ENCODE measurements at regions not wholly inside any gene's neighbourhood (a gene's known extent, or its start where the extent isn't known, plus 50 kb on each side); places are given as distances from the start of the nearest gene placed in this dataset.

DNA sequence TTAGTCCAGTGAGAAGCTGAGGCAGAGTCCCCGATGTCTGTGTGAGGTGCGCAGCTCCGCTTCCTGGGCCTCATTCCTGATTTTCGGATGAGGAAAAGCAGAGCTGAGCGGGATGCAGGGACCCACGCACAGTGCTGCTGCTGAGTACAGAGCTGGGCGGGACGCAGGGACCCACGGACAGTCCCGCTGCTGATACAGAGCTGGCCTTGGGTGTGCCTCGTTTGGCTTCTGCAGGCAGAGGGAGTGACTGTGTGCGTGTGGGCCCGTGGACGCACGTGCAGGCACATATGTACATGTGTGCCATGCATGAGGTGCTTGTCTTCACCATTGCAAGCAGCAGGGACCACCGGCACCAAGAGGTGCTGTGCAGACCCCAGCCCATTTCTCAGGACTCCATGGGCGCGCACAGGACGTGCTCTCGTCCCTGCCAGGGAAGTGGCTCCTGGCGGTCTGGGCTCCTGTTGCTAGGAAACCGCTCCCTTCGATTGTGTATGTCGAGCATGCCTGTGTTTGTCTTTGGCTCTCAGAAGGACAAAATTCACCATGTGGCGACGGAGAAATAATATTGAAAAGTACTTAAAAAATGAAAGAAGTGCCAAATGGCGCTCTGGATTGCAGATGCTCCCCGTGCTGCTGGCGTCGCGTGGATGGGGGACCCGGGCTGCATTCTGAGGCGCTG lies 303.8 kb upstream of the MKI67 start:
- DNase-seq, result no peak

- DNase-seq, result no peak
These were observed 304.9 kb upstream of the MKI67 start for GRCh38 chr10:128431083-128431482.

DNA sequence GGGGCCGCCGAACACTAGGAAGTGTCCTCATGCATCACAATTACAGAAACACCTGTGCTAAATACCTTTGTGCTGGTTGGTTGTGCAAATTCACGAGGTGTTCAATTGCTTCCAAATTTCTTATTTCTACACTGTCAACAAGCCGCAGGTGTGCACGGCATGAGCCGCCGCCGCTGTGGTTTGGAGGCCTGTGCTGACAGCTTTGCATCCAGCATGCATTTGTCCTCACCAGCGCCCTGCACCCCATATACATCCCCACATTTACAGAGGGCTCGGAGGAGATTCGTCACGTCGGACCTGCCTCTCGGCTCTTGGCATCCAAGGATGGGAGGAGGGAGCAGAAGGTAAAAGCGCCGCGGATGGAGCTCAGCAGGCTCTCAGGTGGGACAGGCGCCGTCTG lies 305.3 kb upstream of the MKI67 start:
- no peak for DNase-seq

DNA sequence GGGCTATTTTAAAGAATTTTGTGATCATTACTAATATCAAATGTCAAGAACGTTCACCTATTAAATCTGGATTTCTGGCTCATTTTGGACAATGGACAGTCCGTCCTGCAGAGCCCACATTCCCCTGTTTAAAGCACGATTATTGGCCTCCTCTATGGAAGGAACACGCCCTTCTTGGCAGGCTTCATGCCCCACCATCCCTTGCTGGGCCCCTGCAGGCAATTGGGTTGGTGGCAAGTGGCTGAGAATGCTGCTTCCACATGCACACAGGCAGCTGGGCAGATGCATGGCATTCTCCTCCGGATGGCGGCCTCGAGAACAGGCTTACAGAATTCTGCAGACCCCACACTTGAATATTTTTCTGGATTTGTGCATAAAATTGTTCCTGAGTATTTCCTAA lies 305.8 kb upstream of the MKI67 start:
- DNase-seq, result no peak

DNA sequence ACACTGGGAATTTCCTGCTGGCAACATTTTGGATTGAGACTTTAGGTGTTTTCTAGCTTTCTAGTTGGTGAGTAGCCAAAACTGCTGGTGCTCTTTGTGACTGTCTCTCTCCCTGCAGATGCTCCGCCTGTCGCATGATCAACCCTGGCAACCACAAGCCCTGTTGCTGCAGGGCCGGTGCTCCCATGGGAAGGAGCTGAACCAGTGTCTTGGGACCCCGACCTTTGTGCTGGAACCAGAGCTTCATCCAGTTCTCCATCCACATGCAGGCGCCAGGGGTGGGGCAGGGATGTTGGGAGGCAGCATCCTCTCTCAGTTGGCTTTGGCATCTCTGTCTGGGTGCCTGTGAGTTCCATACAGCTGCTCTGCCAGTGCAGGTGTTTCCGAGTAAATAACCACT lies 306.2 kb upstream of the MKI67 start:
- DNase-seq, result no peak

- no peak for DNase-seq
These were observed 309.6 kb upstream of the MKI67 start for GRCh38 chr10:128435811-128436210.

- DNase-seq, result no peak
These were observed 311.6 kb upstream of the MKI67 start for GRCh38 chr10:128437786-128438345.

DNA sequence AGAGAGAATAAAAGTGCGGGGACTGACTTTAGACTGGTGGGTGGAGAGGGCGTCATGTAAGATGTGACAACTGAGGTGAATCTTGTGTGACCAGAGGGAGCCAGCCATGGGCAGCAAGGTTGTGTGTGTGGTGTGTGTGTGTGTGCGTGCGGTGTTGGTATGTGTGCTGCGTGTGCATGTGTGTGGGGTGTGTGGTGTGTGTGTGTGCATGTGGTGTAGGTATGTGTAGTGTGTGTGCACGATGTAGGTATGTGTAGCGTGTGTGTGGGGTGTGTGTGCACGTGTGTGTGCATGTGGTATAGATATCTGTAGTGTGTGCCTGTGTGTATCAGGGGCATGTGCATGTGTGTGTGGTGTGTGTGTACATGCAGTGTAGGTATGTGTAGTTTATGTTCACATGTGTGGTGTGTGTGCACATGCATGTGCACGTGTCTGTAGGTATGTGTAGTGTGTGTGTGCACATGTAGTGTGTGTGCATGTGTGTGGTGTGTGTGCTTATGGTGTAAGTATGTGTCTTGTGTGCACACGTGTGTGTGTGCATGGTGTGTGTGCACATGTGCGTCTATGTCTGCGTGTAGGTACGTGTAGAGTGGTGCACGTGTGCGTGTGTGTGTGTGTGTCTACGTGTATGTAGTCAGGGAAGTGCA lies 312.3 kb upstream of the MKI67 start:
- no peak for DNase-seq

DNA sequence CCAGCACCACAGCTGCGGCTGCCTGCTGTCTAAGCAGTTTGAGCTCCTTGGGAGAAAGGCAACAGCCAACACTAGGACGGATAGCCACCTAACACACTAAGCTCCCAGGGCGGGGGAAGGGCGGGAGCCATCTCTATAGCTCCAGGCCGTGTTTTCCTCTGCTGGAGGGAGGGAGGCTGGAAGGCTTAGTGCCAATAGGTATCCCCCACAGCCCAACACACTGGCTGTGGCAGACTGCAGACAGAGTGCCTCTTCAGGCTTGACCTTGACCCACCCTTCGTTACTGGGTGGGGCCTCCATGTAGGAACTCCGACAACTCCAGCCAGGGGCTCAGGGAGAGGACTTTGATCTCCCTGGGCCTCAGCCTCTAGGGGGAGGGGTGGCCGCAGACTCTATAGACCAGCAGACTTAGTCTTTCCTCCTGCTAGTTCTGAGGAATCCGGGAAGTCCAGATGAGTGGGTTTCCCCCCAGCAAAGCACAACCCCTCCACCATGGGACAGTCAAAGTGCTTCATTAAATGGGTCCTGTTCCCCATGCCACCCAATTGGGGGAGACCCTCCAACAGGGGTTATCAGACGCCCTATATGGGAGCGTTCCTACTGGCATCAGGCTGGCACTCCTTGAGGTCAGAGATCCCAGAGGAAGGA lies 314.4 kb upstream of the MKI67 start:
- DNase-seq, result no peak

DNA sequence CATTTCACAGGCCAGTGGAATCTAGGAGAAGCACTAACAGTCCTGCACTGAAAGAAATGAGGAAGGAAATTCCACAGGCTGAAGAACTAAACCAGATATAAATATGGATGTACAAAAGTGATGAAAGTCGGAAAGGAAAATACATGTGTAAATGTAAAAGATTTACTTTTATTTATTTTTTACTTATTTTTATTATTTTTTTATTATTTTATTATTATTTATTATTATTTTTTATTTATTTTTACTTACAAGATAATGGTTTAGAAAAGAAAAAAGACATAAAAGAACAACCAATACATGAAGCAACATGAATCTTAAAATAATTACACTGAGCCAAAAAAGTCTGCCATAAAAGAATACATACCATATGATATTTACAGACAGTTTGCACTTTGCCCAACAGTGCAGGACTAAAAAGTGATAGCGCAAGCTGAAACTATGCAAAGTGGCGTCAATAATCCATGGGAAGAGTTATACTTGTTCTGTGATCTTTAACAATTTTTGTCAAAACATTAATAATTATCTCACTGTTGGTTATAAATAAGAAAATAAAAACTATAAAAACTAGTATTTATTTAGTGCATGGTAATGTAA lies 317.8 kb upstream of the MKI67 start:
- no peak for DNase-seq

- DNase-seq, result no peak
These were observed 322.6 kb upstream of the MKI67 start for GRCh38 chr10:128448796-128449195.

- no peak for DNase-seq
These were observed 325.7 kb upstream of the MKI67 start for GRCh38 chr10:128451879-128452278.

- DNase-seq, result no peak
These were observed 330.0 kb upstream of the MKI67 start for GRCh38 chr10:128456271-128456670.

GRCh38 chr10:128457136-128457535 lies 330.9 kb upstream of the MKI67 start:
- no peak for DNase-seq

GRCh38 chr10:128461991-128462390 lies 335.8 kb upstream of the MKI67 start:
- no peak for DNase-seq

DNA sequence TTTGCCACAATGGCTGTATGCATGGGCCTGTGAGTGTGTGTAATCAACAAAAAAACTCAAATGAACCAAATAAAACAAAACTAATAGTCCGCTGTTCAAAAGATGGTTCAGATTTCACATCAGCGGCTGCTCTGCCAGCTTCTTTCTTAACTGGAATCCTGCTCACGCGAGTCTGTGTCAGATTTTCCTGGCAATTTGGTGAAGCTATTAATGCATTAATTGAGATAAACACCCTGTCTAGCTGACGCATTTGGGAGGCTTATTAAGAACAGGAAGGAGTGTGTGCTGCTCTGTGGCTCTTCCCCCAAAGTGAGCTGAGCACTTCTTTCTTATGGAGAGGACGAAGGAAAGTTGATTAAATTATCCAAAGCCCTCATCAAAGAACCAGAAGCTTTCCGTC lies 336.6 kb upstream of the MKI67 start:
- DNase-seq, result no peak

- no peak for DNase-seq
These were observed 338.0 kb upstream of the MKI67 start for GRCh38 chr10:128463991-128464760.

DNA sequence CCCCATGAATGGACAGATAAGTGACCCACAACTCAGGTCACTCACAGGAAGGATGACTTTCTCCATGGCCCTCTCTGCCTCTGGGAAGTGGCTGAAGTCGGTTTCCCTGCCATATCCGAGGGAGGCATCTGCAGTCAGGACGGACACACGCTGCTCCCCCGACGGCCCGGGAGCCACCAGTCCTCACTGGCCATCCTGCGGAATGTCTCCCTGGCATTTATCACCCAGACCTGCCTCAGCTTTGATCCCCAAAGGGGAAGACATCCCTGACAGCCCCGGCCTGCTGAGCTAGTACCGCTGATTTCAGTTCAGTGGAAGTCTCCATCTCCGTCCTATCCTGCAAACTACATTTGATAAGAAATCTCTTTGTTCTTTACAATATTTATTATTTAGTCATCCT lies 339.5 kb upstream of the MKI67 start:
- no peak for DNase-seq

DNA sequence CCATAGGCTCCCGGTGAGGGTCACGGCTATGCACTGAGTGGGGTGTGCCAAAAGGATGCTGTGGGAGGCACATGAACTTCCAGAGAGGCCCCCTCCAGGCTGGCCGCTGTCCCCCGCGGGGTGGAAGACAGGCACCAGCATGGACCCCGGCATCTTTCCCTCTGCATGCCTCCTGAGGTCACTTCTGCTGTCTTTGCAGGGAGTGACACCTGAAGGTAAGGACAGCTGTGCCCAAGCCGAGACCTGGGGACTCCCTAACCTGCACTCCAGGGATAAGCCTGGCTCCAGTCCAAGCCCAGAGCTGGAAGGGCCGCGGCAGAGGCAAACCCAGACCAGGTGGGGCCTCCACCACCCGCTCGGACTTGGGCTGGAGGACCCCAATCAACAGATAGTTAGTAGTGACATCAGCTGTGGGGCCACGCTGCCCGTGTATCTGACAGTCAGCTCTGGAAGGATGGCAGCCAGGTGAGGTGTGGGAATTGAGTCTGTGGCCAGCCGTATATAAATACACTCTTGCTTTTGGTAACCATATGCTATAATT lies 340.7 kb upstream of the MKI67 start:
- DNase-seq, result no peak

DNA sequence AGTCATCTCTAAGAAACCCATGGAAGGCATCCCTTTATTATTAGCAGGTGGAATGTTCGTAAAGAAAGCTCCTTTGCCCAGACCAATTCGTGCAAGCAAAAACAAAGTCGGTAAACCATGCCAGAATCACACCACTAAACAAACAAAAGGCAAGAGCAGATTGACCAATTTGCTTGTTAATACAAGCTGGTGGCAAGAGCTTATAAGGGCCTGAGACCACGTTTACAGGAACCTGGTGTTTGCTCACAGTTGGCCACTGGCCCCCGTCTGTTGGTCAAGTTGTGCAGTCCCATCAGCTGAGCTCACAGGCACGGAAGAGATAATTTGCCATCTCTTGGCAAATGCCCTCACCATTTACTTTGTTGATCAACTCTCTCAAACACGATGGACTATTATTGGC lies 342.2 kb upstream of the MKI67 start:
- DNase-seq, result no peak

DNA sequence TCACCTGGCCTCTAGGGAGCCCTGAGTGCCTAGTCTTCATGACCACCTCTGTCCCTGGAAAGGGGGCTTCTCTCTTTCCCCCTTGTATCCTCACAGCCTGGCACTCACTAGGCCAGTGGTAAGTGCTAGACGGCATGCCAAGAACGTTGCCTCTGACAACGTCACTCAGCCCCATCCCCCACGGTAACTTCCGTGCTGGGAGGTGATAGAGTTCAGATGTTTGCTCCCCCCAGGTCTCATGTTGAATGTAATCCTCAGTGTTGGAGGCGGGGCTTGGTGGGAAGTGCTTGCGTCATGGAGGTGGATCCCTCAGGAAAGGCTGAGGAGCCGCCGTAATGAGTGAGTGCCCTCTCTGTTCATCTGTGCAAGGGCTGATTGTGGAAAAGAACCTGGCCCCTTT lies 343.3 kb upstream of the MKI67 start:
- no peak for DNase-seq

- no peak for DNase-seq
These were observed 344.2 kb upstream of the MKI67 start for GRCh38 chr10:128470321-128470965.

Data from NCI-H226 (cell line).